Tibial nerve (tissue), 3 donors: ENCODE measurements at regions not wholly inside any gene's neighbourhood (a gene's known extent, or its start where the extent isn't known, plus 50 kb on each side); places are given as distances from the start of the nearest gene placed in this dataset.

Source experiments
- POLR2A ChIP-seq, 2 donors: fragments of 450-650 bp; IDR thresholded peaks; one replicate each; pipeline ENCODE4 v1.6.1; 2017; ENCODE audit warnings: antibody characterized with exemption in 2 of 2, mild to moderate bottlenecking in 2 of 2, moderate library complexity in 2 of 2
- TF ChIP-seq, protein P1 (sequence below), 5 experiments: fragments of 200-600 bp in 3 of 5; fragments of 450-650 bp in 2 of 5; sonication (generic) in 3 of 5; IDR thresholded peaks; one replicate each; pipeline ENCODE4 v1.5.1; 2016 to 2019; ENCODE audit warnings: antibody characterized with exemption in 5 of 5, mild to moderate bottlenecking in 3 of 5, moderate library complexity in 2 of 5

DNA sequence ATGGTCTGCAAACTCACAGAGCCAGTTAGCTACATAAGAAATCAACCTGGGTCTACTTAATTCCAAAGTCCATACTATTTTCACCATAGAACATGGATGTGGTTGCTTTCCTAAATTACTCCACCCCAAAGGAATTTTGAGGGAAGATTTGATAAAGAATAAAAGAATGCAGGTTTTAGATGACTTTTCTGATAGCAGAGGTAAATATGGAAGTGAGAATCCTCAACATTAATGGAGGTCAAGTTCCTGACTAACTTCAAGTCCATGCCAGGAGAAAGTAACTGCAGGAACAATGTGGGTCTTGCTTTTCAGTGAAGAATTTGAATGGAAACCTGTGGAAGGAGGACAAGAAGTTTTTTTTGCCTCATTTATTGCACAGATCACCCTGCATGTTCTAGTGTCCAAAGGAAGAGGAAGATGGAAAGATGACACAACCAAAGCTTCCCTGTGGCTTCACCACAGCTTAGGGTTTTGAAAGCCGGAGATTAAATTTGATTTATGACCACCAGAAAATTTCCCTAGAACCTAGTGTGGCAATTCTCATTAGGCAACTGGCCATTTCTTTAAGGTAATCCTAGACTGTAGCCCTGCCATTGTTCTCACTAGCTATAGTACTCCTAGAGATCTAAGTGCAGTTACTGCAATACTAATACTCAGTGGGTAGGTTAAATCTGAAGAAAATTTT lies 429.7 kb downstream of the RAP2B start:
- no peak for TF ChIP-seq POLR2A (IDR thresholded peaks at IDR 0.05)
- TF ChIP-seq, protein P1, sequence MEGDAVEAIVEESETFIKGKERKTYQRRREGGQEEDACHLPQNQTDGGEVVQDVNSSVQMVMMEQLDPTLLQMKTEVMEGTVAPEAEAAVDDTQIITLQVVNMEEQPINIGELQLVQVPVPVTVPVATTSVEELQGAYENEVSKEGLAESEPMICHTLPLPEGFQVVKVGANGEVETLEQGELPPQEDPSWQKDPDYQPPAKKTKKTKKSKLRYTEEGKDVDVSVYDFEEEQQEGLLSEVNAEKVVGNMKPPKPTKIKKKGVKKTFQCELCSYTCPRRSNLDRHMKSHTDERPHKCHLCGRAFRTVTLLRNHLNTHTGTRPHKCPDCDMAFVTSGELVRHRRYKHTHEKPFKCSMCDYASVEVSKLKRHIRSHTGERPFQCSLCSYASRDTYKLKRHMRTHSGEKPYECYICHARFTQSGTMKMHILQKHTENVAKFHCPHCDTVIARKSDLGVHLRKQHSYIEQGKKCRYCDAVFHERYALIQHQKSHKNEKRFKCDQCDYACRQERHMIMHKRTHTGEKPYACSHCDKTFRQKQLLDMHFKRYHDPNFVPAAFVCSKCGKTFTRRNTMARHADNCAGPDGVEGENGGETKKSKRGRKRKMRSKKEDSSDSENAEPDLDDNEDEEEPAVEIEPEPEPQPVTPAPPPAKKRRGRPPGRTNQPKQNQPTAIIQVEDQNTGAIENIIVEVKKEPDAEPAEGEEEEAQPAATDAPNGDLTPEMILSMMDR (IDR thresholded peaks at IDR 0.05) = no peak
